Ovary (tissue), 7 donors: ENCODE measurements at regions not wholly inside any gene's neighbourhood (a gene's known extent, or its start where the extent isn't known, plus 50 kb on each side); places are given as distances from the start of the nearest gene placed in this dataset.

Experiments
- DNase-seq, 5 donors: peaks; one replicate each; pipeline ENCODE4 v3.0.0-alpha.2; 2019 to 2020
- H3K27ac ChIP-seq, 2 donors: fragments of 200-600 bp; one replicate each; pipeline versions ENCODE4 v1.5.1 to v1.8.0; 2019 to 2022
- H3K27me3 ChIP-seq: fragments of 200-600 bp; one replicate; pipeline ENCODE4 v1.8.0; 2022
- H3K36me3 ChIP-seq: fragments of 200-600 bp; sonication (generic); one replicate; pipeline ENCODE4 v1.5.1; 2019
- H3K4me1 ChIP-seq: one replicate; pipeline ENCODE4 v1.8.1; 2013; ENCODE audit warnings: mild to moderate bottlenecking, moderate library complexity; ENCODE audit not compliant: insufficient read depth
- H3K4me3 ChIP-seq: fragments of 200-600 bp; sonication (generic); one replicate; pipeline ENCODE4 v1.5.1; 2017
- H3K9me3 ChIP-seq, 2 donors: fragments of 200-600 bp in 1 of 2; sonication (generic) in 1 of 2; one replicate each; pipeline versions ENCODE4 v1.5.1 to v1.8.1; 2013 to 2019; ENCODE audit warnings: mild to moderate bottlenecking in 1 of 2, moderate library complexity in 1 of 2
- CTCF ChIP-seq, 3 donors: fragments of 450-650 bp in 2 of 3; fragments of 200-600 bp in 1 of 3; IDR thresholded peaks; one replicate each; pipeline versions ENCODE4 v1.5.1 to v1.8.0; 2016 to 2022; ENCODE audit warnings: antibody characterized with exemption in 3 of 3, mild to moderate bottlenecking in 1 of 3
- EP300 ChIP-seq: sonication (generic); formaldehyde crosslinking; IDR thresholded peaks from one replicate; pipeline ENCODE4 v1.6.1; 2017; ENCODE audit warnings: antibody characterized with exemption
- POLR2A ChIP-seq: fragments of 450-650 bp; IDR thresholded peaks from one replicate; pipeline ENCODE4 v1.6.1; 2017; ENCODE audit warnings: antibody characterized with exemption, mild to moderate bottlenecking, moderate library complexity
- WGBS, 3 donors: extraction: QIAGEN DNeasy Blood & Tissue Kit in 1 of 3; methylation state at CpG; one replicate each; pipeline versions ENCODE4 v1.1.5 to v1.1.7; 2013 to 2017; 5-methylcytosine and 5-hydroxymethylcytosine counted together
- intact Hi-C, 4 donors: fragments of 100-400 bp; cut with DNase I; formaldehyde crosslinking; loops; one replicate each; pipeline versions ENCODE4 v1.11.0 to v1.15.1; 2022 to 2023
- donor health status: DM: no; HTN: no; CAD: no; lungs with moderate emphysema.
- donor health status: DM: no; HTN: no; CAD: no.
- donor health status: Bipolar disorder and iron deficiency.
- donor health status: DM: no; HTN: no; CAD: no.
- donor health status: DM: yes; HTN: yes; CAD: no.

GRCh38 chr5:164753434-164753833 lies 1248.0 kb downstream of the MAT2B start:
- H3K4me1 ChIP-seq, result no peaks in the 10 kb centered on the region
- WGBS, 3 donors, result 5 to 13% (median 12%) methylated on average over 1 of the region's 1 CpG
- DNase-seq, result no peak
- TF ChIP-seq EP300 (no peak), POLR2A (no peak), CTCF (IDR thresholded peaks at IDR 0.05) (no peak)
- no peak overlapping the region for H3K27ac ChIP-seq
- no peaks in the 10 kb centered on the region for H3K27me3 ChIP-seq
- no peaks in the 10 kb centered on the region for H3K36me3 ChIP-seq
- H3K4me3 ChIP-seq, result no peak overlapping the region
- intact Hi-C loops, result no loop called here
- H3K9me3 ChIP-seq, result no peaks in the 10 kb centered on the region

- 55 to 61% (median 58%) methylated on average over 2 of the region's 2 CpGs for WGBS, 3 donors
- Histone ChIP-seq H3K27ac (no peak overlapping the region), H3K4me1 (no peaks in the 10 kb centered on the region), H3K36me3 (no peaks in the 10 kb centered on the region), H3K4me3 (no peak overlapping the region), H3K9me3 (no peaks in the 10 kb centered on the region), H3K27me3 (no peaks in the 10 kb centered on the region)
- no peak for DNase-seq
- intact Hi-C loops, result no loop called here
- TF ChIP-seq EP300, result no peak
- TF ChIP-seq CTCF (IDR thresholded peaks at IDR 0.05), result no peak
- TF ChIP-seq POLR2A, result no peak
Observed at GRCh38 chr5:164763206-164763605, 1257.8 kb downstream of the MAT2B start.

GRCh38 chr5:164772122-164772521 lies 1266.7 kb downstream of the MAT2B start:
- TF ChIP-seq POLR2A (no peak), CTCF (IDR thresholded peaks at IDR 0.05) (no peak), EP300 (no peak)
- no peak for DNase-seq
- no peak overlapping the region for H3K27ac ChIP-seq
- no peak overlapping the region for H3K4me3 ChIP-seq
- intact Hi-C loops, result no loop called here
- no peaks in the 10 kb centered on the region for H3K9me3 ChIP-seq
- no peaks in the 10 kb centered on the region for H3K27me3 ChIP-seq
- 48 to 62% (median 52%) methylated on average over 3 of the region's 3 CpGs for WGBS, 3 donors
- H3K4me1 ChIP-seq, result no peaks in the 10 kb centered on the region
- H3K36me3 ChIP-seq, result no peaks in the 10 kb centered on the region

GRCh38 chr5:164784230-164784629 lies 1278.8 kb downstream of the MAT2B start:
- no peak overlapping the region for H3K27ac ChIP-seq
- TF ChIP-seq EP300, result no peak
- no peak for TF ChIP-seq CTCF (IDR thresholded peaks at IDR 0.05)
- TF ChIP-seq POLR2A, result no peak
- no peak for DNase-seq
- H3K9me3 ChIP-seq, result no peaks in the 10 kb centered on the region
- WGBS, 3 donors, result 91% methylated on average over 3 of the region's 3 CpGs
- H3K36me3 ChIP-seq, result no peaks in the 10 kb centered on the region
- no peak overlapping the region for H3K4me3 ChIP-seq
- no peaks in the 10 kb centered on the region for H3K4me1 ChIP-seq
- intact Hi-C loops, result no loop called here
- no peaks in the 10 kb centered on the region for H3K27me3 ChIP-seq

- intact Hi-C loops, result no loop called here
- Histone ChIP-seq H3K36me3 (no peaks in the 10 kb centered on the region), H3K4me1 (no peaks in the 10 kb centered on the region), H3K27me3 (no peaks in the 10 kb centered on the region), H3K27ac (no peak overlapping the region), H3K9me3 (no peaks in the 10 kb centered on the region), H3K4me3 (no peak overlapping the region)
- no peak for DNase-seq
- TF ChIP-seq CTCF (IDR thresholded peaks at IDR 0.05) (no peak), POLR2A (no peak), EP300 (no peak)
- 74 to 78% (median 76%) methylated on average over 3 of the region's 3 CpGs for WGBS, 3 donors
Observed at GRCh38 chr5:164798110-164798509, 1292.7 kb downstream of the MAT2B start.
